ENCODE measurements at regions not wholly inside any gene's neighbourhood (a gene's known extent, or its start where the extent isn't known, plus 50 kb on each side); places are given as distances from the start of the nearest gene placed in this dataset.
A peak's percentile ranks its signal among the peaks of the same experiment; 100 is the strongest.

GRCh38 chr19:28834996-28835395 is 378.0 kb downstream of the UQCRFS1 start:
- no peak for DNase-seq

- no peak for DNase-seq
Observed at GRCh38 chr19:28831462-28831861, 381.5 kb downstream of the UQCRFS1 start.

GRCh38 chr19:28829762-28830161 is 383.2 kb downstream of the UQCRFS1 start:
- no peak for DNase-seq

GRCh38 chr19:28829359-28829758 is 383.6 kb downstream of the UQCRFS1 start:
- DNase-seq: no peak

GRCh38 chr19:28828276-28828870 is 384.6 kb downstream of the UQCRFS1 start:
- no peak for DNase-seq

- DNase-seq: no peak
Observed at GRCh38 chr19:28827382-28827781, 385.6 kb downstream of the UQCRFS1 start.

- DNase-seq: no peak
Observed at GRCh38 chr19:28823338-28823961, 389.5 kb downstream of the UQCRFS1 start.

GRCh38 chr19:28820289-28820688 is 392.7 kb downstream of the UQCRFS1 start:
- no peak for DNase-seq

- DNase-seq: no peak
Observed at GRCh38 chr19:28815257-28815656, 397.7 kb downstream of the UQCRFS1 start.

GRCh38 chr19:28794301-28794700 is 418.6 kb downstream of the UQCRFS1 start:
- no peak for DNase-seq

GRCh38 chr19:28793391-28794168 is 419.4 kb downstream of the UQCRFS1 start:
- DNase-seq: no peak

GRCh38 chr19:28785971-28786370 is 427.0 kb downstream of the UQCRFS1 start:
- no peak for DNase-seq

GRCh38 chr19:28764066-28764465 is 448.9 kb downstream of the UQCRFS1 start:
- DNase-seq: no peak

GRCh38 chr19:28746478-28746877 is 466.5 kb downstream of the UQCRFS1 start:
- no peak for DNase-seq

GRCh38 chr19:28744943-28745342 is 468.0 kb downstream of the UQCRFS1 start:
- DNase-seq: no peak

- DNase-seq: no peak
Observed at GRCh38 chr19:28744014-28744413, 468.9 kb downstream of the UQCRFS1 start.

- DNase-seq: peak; percentile 49
Observed at GRCh38 chr19:28737021-28737895, 475.7 kb downstream of the UQCRFS1 start.

- no peak for DNase-seq
Observed at GRCh38 chr19:28736528-28736927, 476.4 kb downstream of the UQCRFS1 start.

- DNase-seq: no peak
Observed at GRCh38 chr19:28731577-28731976, 481.4 kb downstream of the UQCRFS1 start.

GRCh38 chr19:28730791-28731512 is 482.0 kb downstream of the UQCRFS1 start:
- DNase-seq: no peak

- peak; percentile 31 for DNase-seq
Observed at GRCh38 chr19:28727480-28728159, 485.3 kb downstream of the UQCRFS1 start.

Measured in activated CD4-positive, alpha-beta T cell treated with anti-CD3 and anti-CD28 coated beads, Interleukin-10, Interleukin-2, amounts not matched to agents 100 ng/mL and 50 ng/mL, durations not matched to agents 16 hours and 8 hours (primary cell).